Vagina (tissue), 2 donors: ENCODE measurements at regions not wholly inside any gene's neighbourhood (a gene's known extent, or its start where the extent isn't known, plus 50 kb on each side); places are given as distances from the start of the nearest gene placed in this dataset.

Source experiments
- DNase-seq, 2 donors: peaks; one replicate each; pipeline ENCODE4 v3.0.0-alpha.2; 2017; ENCODE audit errors: extremely low spot score in 2 of 2
- H3K27ac ChIP-seq: fragments of 200-600 bp; sonication (generic); one replicate; pipeline ENCODE4 v1.5.1; 2019
- H3K27me3 ChIP-seq: fragments of 200-600 bp; sonication (generic); one replicate; pipeline ENCODE4 v1.5.1; 2019
- H3K36me3 ChIP-seq, 2 donors: fragments of 200-600 bp; sonication (generic); one replicate each; pipeline ENCODE4 v1.5.1; 2017 to 2019
- H3K4me1 ChIP-seq: fragments of 200-600 bp; sonication (generic); one replicate; pipeline ENCODE4 v1.5.1; 2019
- H3K4me3 ChIP-seq, 2 donors: fragments of 200-600 bp; sonication (generic); 1 replicate in 1 of 2; 2 replicates in 1 of 2; pipeline ENCODE4 v1.5.1; 2016 to 2019
- H3K9me3 ChIP-seq: fragments of 200-600 bp; sonication (generic); one replicate; pipeline ENCODE4 v1.5.1; 2019
- POLR2A ChIP-seq, 2 donors: fragments of 450-650 bp; IDR thresholded peaks; one replicate each; pipeline ENCODE4 v1.6.1; 2017; ENCODE audit warnings: antibody characterized with exemption in 2 of 2, mild to moderate bottlenecking in 2 of 2, moderate library complexity in 2 of 2
- POLR2AphosphoS5 ChIP-seq, 2 donors: sonication (generic); formaldehyde crosslinking; IDR thresholded peaks; one replicate each; pipeline ENCODE4 v1.9.0; 2017; ENCODE audit warnings: antibody characterized with exemption in 2 of 2, mild to moderate bottlenecking in 2 of 2, low read depth in 1 of 2; ENCODE audit not compliant: insufficient read depth in 1 of 2
- intact Hi-C: fragments of 100-400 bp; cut with DNase I; formaldehyde crosslinking; loops from one replicate; pipeline ENCODE4 v1.15.1; 2023
- TF ChIP-seq, protein P1 (sequence below), 3 experiments: fragments of 450-650 bp in 2 of 3; fragments of 200-600 bp in 1 of 3; sonication (generic) in 1 of 3; IDR thresholded peaks; one replicate each; pipeline ENCODE4 v1.5.1; 2017 to 2019; ENCODE audit warnings: antibody characterized with exemption in 3 of 3, mild to moderate bottlenecking in 2 of 3, moderate library complexity in 2 of 3

- no peaks in the 10 kb centered on the region for H3K27me3 ChIP-seq
- intact Hi-C loops = no loop called here
- DNase-seq = no peak
Observed at GRCh38 chr3:7913283-7913682, 588.3 kb upstream of the LMCD1 start.

GRCh38 chr3:7915356-7915755, 586.3 kb upstream of the LMCD1 start:
- Histone ChIP-seq H3K4me3 (no peak overlapping the region), H3K4me1 (no peaks in the 10 kb centered on the region), H3K27me3 (no peaks in the 10 kb centered on the region), H3K9me3 (no peaks in the 10 kb centered on the region), H3K27ac (no peak overlapping the region), H3K36me3 (no peaks in the 10 kb centered on the region)
- DNase-seq = no peak
- no peak for TF ChIP-seq POLR2AphosphoS5 (IDR thresholded peaks at IDR 0.05; ENCODE audit: insufficient read depth in 1 of 2, low read depth in 1 of 2)
- TF ChIP-seq, protein P1, sequence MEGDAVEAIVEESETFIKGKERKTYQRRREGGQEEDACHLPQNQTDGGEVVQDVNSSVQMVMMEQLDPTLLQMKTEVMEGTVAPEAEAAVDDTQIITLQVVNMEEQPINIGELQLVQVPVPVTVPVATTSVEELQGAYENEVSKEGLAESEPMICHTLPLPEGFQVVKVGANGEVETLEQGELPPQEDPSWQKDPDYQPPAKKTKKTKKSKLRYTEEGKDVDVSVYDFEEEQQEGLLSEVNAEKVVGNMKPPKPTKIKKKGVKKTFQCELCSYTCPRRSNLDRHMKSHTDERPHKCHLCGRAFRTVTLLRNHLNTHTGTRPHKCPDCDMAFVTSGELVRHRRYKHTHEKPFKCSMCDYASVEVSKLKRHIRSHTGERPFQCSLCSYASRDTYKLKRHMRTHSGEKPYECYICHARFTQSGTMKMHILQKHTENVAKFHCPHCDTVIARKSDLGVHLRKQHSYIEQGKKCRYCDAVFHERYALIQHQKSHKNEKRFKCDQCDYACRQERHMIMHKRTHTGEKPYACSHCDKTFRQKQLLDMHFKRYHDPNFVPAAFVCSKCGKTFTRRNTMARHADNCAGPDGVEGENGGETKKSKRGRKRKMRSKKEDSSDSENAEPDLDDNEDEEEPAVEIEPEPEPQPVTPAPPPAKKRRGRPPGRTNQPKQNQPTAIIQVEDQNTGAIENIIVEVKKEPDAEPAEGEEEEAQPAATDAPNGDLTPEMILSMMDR (IDR thresholded peaks at IDR 0.05) = no peak
- no peak for TF ChIP-seq POLR2A (IDR thresholded peaks at IDR 0.05)
- intact Hi-C loops = no loop called here

More at GRCh38 chr3:7913283-7913682, 588.3 kb upstream of the LMCD1 start:
- Histone ChIP-seq H3K4me1 (no peaks in the 10 kb centered on the region), H3K27ac (no peak overlapping the region), H3K4me3 (no peak overlapping the region), H3K36me3 (no peaks in the 10 kb centered on the region), H3K9me3 (no peaks in the 10 kb centered on the region)
- TF ChIP-seq, protein P1 (IDR thresholded peaks at IDR 0.05) = no peak
- TF ChIP-seq POLR2AphosphoS5 (IDR thresholded peaks at IDR 0.05; ENCODE audit: insufficient read depth in 1 of 2, low read depth in 1 of 2) (no peak), POLR2A (IDR thresholded peaks at IDR 0.05) (no peak)

DNA sequence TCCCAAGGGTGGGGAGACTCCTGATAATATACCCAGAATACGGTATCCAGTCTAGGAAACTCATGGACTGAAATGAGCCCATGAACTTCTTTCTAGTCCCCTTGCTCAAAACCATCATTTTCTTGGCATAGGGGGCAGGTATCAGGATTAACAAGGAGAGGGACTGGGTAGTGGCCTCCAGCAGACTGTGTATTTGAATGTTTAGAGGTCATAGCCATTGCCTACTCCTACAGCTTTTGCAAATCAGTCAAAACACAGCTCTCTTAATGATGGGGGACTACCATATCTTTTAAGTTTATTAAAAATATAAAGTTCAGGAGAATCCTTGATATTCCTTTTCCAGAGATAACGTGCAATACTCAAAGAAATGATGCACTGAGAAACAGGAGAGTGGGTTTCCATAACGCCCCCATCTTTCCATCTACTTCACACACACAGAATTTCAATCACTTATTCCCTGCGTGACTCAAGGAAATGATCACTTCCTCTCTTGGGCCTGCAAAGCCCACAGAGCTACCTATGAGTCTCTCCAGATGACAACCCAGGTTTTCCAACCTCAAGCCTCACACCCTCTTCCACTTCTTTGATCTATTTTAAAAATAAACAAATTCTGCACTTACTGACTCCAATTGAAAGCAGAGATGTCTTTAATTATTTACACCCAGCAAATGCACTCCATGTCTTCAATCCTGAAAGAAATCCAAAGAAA, 584.0 kb upstream of the LMCD1 start:
- Histone ChIP-seq H3K36me3 (no peaks in the 10 kb centered on the region), H3K27me3 (no peaks in the 10 kb centered on the region), H3K9me3 (no peaks in the 10 kb centered on the region), H3K4me3 (no peak overlapping the region), H3K27ac (no peak overlapping the region), H3K4me1 (no peaks in the 10 kb centered on the region)
- DNase-seq = no peak
- intact Hi-C loops = no loop called here
- TF ChIP-seq, protein P1 (IDR thresholded peaks at IDR 0.05) = no peak
- TF ChIP-seq POLR2AphosphoS5 (IDR thresholded peaks at IDR 0.05; ENCODE audit: insufficient read depth in 1 of 2, low read depth in 1 of 2) (no peak), POLR2A (IDR thresholded peaks at IDR 0.05) (no peak)

DNA sequence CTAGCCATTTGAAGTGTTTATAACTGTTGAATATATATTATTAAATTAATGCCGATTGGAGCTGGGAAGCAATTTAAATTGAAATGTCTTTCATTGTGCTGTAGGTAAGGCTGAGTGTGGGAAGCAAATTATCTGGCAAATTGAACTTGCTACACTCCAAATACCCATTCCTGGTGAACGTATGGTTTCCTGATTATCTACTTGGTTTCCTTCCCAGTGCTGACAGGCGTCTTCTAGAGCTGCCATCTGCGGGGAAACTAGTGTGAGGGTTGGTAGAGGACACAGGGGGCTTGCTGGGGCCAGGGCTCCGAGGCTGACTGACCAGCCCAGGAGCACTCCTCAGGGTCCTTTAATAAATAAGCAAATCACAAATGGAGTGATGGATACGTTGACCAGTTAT, 581.4 kb upstream of the LMCD1 start:
- Histone ChIP-seq H3K27ac (no peak overlapping the region), H3K36me3 (no peaks in the 10 kb centered on the region), H3K4me1 (no peaks in the 10 kb centered on the region), H3K27me3 (no peaks in the 10 kb centered on the region), H3K4me3 (no peak overlapping the region), H3K9me3 (no peaks in the 10 kb centered on the region)
- no peak for DNase-seq
- TF ChIP-seq, protein P1 (IDR thresholded peaks at IDR 0.05) = no peak
- TF ChIP-seq POLR2A (IDR thresholded peaks at IDR 0.05) (no peak), POLR2AphosphoS5 (IDR thresholded peaks at IDR 0.05; ENCODE audit: insufficient read depth in 1 of 2, low read depth in 1 of 2) (no peak)
- intact Hi-C loops = no loop called here

- DNase-seq = no peak
- no peaks in the 10 kb centered on the region for H3K9me3 ChIP-seq
- TF ChIP-seq, protein P1 (IDR thresholded peaks at IDR 0.05) = no peak
- TF ChIP-seq POLR2AphosphoS5 (IDR thresholded peaks at IDR 0.05; ENCODE audit: insufficient read depth in 1 of 2, low read depth in 1 of 2) = no peak
- no peak for TF ChIP-seq POLR2A (IDR thresholded peaks at IDR 0.05)
- H3K4me3 ChIP-seq = no peak overlapping the region
- no peaks in the 10 kb centered on the region for H3K4me1 ChIP-seq
- no peaks in the 10 kb centered on the region for H3K27me3 ChIP-seq
- intact Hi-C loops = no loop called here
- no peaks in the 10 kb centered on the region for H3K36me3 ChIP-seq
- H3K27ac ChIP-seq = no peak overlapping the region
Observed at GRCh38 chr3:7924228-7924627, 577.4 kb upstream of the LMCD1 start.
